LNCaP clone FGC (cell line): ENCODE measurements at regions not wholly inside any gene's neighbourhood (a gene's known extent, or its start where the extent isn't known, plus 50 kb on each side); places are given as distances from the start of the nearest gene placed in this dataset.

Source experiments
- DNase-seq: peaks from one replicate; pipeline ENCODE4 v3.0.0-alpha.2; 2011; ENCODE audit warnings: low read depth
- H3K4me3 ChIP-seq: 2 replicates; pipeline ENCODE4 v1.5.1; 2011; ENCODE audit warnings: mild to moderate bottlenecking, low read depth, low read length, control low read depth
- CTCF ChIP-seq: IDR thresholded peaks from 2 replicates; pipeline ENCODE4 v1.5.1; 2012; ENCODE audit warnings: mild to moderate bottlenecking; ENCODE audit not compliant: control insufficient read depth, insufficient read depth; ENCODE audit errors: extremely low read depth

GRCh38 chr5:51104556-51104955, 278.7 kb upstream of the ISL1 start:
- DNase-seq, result no peak
- no peak overlapping the region for H3K4me3 ChIP-seq
- TF ChIP-seq CTCF, result no peak

- no peak for TF ChIP-seq CTCF
- no peak for DNase-seq
- no peak overlapping the region for H3K4me3 ChIP-seq
These were observed 273.4 kb upstream of the ISL1 start for GRCh38 chr5:51109786-51110410.

- H3K4me3 ChIP-seq, result no peak overlapping the region
- no peak for DNase-seq
- TF ChIP-seq CTCF, result no peak
These were observed 252.0 kb upstream of the ISL1 start for GRCh38 chr5:51131266-51131665.

- no peak for DNase-seq
- no peak for TF ChIP-seq CTCF
- H3K4me3 ChIP-seq, result no peak overlapping the region
These were observed 245.1 kb upstream of the ISL1 start for GRCh38 chr5:51138164-51138563.

- H3K4me3 ChIP-seq, result no peak overlapping the region
- no peak for TF ChIP-seq CTCF
- DNase-seq, result no peak
These were observed 234.8 kb upstream of the ISL1 start for GRCh38 chr5:51148437-51148836.

GRCh38 chr5:51156222-51156621, 227.0 kb upstream of the ISL1 start:
- H3K4me3 ChIP-seq, result no peak overlapping the region
- no peak for DNase-seq
- TF ChIP-seq CTCF, result no peak

GRCh38 chr5:51156838-51157237, 226.4 kb upstream of the ISL1 start:
- no peak for DNase-seq
- no peak overlapping the region for H3K4me3 ChIP-seq
- TF ChIP-seq CTCF, result no peak
